22Rv1 (cell line): ENCODE measurements at regions not wholly inside any gene's neighbourhood (a gene's known extent, or its start where the extent isn't known, plus 50 kb on each side); places are given as distances from the start of the nearest gene placed in this dataset.

Source experiments
- H3K27ac ChIP-seq: fragments of 450-650 bp; 2 replicates; pipeline ENCODE4 v1.5.1; 2017
- ZFX ChIP-seq: fragments of 450-650 bp; IDR thresholded peaks from 2 replicates; pipeline ENCODE4 v1.6.1; 2017; ENCODE audit warnings: antibody characterized with exemption, borderline replicate concordance
- TF ChIP-seq, protein P1 (sequence below): fragments of 450-650 bp; IDR thresholded peaks from 2 replicates; pipeline ENCODE4 v1.5.1; 2017; ENCODE audit warnings: mild to moderate bottlenecking

DNA sequence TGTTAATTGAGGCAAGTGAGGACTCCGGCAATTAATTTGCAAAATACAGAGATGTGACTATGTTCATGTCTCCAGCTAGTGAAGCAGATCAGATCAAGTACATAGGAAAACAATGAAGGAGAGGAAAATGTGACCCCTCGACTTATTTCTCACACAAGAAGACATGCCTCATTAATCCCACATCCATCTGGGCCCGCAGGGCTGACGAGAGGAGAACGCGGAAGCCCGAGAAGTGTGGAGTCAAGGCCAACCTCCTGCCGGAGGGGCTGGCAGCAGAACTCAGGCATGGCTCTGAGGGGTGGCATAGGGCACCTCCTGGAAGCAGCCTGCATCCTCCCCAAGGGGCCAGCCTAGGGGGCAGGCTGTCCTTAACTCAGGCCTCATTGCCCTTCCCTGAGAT lies 54.4 kb downstream of the ZNF503 start:
- no peak for TF ChIP-seq ZFX
- TF ChIP-seq, protein P1, sequence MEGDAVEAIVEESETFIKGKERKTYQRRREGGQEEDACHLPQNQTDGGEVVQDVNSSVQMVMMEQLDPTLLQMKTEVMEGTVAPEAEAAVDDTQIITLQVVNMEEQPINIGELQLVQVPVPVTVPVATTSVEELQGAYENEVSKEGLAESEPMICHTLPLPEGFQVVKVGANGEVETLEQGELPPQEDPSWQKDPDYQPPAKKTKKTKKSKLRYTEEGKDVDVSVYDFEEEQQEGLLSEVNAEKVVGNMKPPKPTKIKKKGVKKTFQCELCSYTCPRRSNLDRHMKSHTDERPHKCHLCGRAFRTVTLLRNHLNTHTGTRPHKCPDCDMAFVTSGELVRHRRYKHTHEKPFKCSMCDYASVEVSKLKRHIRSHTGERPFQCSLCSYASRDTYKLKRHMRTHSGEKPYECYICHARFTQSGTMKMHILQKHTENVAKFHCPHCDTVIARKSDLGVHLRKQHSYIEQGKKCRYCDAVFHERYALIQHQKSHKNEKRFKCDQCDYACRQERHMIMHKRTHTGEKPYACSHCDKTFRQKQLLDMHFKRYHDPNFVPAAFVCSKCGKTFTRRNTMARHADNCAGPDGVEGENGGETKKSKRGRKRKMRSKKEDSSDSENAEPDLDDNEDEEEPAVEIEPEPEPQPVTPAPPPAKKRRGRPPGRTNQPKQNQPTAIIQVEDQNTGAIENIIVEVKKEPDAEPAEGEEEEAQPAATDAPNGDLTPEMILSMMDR, result no peak
- H3K27ac ChIP-seq, result no peak overlapping the region

DNA sequence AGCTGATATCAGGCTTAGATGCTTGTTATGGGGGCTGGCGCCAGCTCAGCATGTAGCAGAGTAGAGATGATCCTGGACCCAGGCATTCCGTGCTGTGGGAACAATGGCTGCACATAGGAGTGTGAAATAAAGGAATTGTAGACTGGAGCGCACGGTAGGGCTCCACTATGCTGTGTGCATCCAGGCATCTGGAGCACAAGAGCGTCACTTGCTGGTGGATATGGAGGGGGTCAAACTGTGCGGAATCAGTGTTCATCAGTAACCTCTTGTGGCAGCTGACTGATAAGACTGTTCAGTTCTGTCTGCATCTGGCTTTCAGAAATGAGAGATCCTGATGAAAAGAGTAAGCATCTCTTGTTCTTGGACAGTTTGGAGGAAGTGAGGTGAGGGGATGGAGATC lies 55.8 kb downstream of the ZNF503 start:
- no peak for TF ChIP-seq ZFX
- TF ChIP-seq, protein P1, result no peak
- no peak overlapping the region for H3K27ac ChIP-seq

DNA sequence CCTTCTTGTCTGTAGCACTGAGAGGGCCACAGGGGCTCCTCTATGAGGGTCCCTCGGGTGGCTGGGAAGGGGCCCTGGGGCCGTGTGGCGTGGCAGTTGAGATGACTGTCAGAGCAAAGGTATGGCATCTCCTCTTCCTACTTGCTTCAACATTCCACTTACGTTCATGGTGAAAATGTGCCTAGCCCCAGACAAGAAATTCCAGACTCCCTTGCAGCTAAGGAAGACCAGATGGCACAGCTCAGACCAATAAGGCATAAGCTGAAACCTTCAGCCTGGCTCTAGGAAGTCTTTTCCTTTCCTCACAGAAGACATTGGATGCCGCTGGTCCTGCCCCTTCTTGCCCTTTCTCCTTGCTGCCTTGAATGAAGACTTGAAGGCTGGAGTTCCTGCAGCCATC lies 57.4 kb downstream of the ZNF503 start:
- no peak overlapping the region for H3K27ac ChIP-seq
- TF ChIP-seq, protein P1, result no peak
- TF ChIP-seq ZFX, result no peak

DNA sequence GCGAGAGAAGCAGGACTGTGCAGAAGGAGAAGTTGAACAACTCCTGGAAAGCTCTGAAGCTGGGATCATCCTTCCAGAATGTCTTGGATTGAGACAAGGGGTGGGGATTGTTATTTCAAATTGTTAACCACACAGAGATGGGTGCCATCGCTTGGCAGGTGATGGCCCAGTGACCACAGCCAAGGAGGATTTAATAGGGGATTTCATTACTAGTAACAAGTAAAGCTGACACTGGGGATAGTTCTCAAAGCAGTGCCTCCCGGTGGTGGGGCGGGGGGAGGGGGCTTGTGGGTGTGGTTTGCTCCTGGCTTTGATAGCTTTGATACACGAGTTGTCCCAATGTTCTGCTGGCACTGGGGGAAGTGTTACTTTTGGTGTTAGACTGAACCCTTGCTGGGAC lies 59.2 kb downstream of the ZNF503 start:
- TF ChIP-seq, protein P1, result no peak
- TF ChIP-seq ZFX, result no peak
- H3K27ac ChIP-seq, result no peak overlapping the region

DNA sequence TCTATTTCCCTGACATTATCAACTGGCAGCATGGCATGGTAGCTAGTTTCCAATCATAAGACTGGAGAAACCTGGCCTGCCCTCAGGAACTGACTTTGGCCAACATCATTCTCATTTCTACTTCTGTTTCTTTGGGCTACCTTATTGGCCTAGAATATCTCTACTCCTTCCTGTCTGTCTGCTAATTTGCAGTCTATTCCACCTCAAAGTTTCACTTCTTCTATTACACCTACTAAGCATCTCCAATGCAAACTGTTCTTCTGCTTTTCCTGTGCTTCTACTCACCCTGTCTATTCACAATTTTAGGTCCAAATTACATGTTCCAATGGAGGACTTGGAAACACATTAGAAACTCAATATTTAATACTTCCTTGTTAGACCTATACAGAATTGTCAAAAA lies 65.6 kb downstream of the ZNF503 start:
- H3K27ac ChIP-seq, result no peak overlapping the region
- no peak for TF ChIP-seq ZFX
- TF ChIP-seq, protein P1, result no peak

DNA sequence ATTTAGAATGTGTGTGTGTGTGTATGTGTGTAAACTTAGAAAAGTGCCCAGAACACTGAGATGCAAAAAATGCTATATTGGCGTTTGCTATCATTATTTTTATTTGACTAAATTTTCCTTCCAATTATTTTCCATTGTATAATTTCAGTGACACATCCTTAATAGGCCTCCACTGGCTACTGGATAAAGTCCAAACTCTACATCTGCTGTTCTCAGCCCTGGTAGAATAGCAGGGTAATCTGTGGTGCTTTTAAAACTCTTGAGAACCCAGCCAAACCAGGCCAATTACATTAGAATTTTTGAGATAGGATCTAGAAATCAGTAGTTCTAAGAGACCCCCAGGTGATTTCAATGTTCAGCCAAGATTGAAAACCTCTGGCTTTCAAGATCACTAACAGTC lies 66.4 kb downstream of the ZNF503 start:
- no peak overlapping the region for H3K27ac ChIP-seq
- no peak for TF ChIP-seq ZFX
- TF ChIP-seq, protein P1, result no peak

DNA sequence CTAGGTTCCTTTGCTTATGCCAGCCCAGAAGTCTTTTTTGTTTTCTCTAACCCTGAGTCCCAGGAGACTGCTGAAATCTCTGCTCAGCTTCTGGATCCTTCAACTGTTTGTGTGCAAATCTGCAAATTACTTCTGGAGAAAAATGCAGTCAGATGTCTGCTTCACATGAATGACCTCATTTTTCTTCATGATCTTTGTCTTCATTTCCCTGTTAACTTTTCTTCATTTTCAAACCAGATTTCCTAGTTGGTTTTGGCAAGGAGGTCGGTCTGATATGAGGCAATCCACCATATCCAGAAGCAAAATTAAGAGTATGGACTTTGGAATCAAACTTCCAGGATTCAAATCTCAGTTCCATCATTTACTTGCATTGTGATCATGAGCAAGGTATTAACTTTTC lies 66.8 kb downstream of the ZNF503 start:
- TF ChIP-seq, protein P1, result no peak
- no peak for TF ChIP-seq ZFX
- no peak overlapping the region for H3K27ac ChIP-seq
